Coronary artery (tissue), 2 donors: ENCODE measurements at regions not wholly inside any gene's neighbourhood (a gene's known extent, or its start where the extent isn't known, plus 50 kb on each side); places are given as distances from the start of the nearest gene placed in this dataset.

Experiments
- DNase-seq: peaks from one replicate; pipeline ENCODE4 v3.0.0-alpha.2; 2017; ENCODE audit warnings: low spot score
- H3K27ac ChIP-seq, 2 donors: fragments of 200-600 bp; sonication (generic); one replicate each; pipeline ENCODE4 v1.5.1; 2016 to 2019
- H3K4me3 ChIP-seq: fragments of 200-600 bp; sonication (generic); 2 replicates; pipeline ENCODE4 v1.5.1; 2016; ENCODE audit warnings: mild to moderate bottlenecking, moderate library complexity
- TF ChIP-seq, protein P1 (sequence below): fragments of 200-600 bp; sonication (generic); IDR thresholded peaks from one replicate; pipeline ENCODE4 v1.5.1; 2019; ENCODE audit warnings: antibody characterized with exemption

DNA sequence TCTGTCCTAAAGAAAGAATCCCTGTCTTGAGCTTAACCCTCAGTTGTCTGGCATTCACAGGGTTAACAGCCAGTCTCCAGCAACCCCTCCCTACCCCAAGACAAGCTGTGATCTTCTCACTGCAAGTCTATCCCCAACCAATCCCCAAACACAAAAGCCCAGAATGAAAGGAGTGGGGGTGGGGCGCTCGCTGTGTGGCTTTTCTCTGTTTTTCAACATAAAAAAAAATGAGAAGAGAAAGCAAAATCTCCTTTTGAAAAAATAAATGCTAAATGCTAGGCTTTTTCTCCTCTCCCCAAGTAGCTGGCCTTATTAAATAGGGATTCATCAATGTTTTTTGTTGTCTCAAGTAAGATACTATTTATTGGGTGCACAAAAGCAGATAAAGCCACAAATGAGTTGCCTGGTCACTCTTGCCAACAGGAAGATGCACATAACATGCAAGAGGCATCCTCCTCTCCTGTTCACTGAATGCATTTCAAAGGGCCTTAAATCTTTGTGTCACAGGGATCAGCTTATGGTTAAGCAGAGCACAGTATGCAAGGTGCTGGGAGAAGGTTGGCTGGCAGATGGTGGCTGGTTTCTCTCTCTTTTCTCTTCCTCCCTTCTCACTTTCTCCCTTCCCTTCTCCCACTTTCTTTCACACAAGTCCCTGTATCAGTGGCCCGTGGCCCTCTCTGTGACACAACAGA lies 225.6 kb downstream of the CMPK2 start:
- DNase-seq = no peak
- TF ChIP-seq, protein P1, sequence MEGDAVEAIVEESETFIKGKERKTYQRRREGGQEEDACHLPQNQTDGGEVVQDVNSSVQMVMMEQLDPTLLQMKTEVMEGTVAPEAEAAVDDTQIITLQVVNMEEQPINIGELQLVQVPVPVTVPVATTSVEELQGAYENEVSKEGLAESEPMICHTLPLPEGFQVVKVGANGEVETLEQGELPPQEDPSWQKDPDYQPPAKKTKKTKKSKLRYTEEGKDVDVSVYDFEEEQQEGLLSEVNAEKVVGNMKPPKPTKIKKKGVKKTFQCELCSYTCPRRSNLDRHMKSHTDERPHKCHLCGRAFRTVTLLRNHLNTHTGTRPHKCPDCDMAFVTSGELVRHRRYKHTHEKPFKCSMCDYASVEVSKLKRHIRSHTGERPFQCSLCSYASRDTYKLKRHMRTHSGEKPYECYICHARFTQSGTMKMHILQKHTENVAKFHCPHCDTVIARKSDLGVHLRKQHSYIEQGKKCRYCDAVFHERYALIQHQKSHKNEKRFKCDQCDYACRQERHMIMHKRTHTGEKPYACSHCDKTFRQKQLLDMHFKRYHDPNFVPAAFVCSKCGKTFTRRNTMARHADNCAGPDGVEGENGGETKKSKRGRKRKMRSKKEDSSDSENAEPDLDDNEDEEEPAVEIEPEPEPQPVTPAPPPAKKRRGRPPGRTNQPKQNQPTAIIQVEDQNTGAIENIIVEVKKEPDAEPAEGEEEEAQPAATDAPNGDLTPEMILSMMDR = no peak
- Histone ChIP-seq H3K27ac (no peak overlapping the region), H3K4me3 (no peak overlapping the region)

DNA sequence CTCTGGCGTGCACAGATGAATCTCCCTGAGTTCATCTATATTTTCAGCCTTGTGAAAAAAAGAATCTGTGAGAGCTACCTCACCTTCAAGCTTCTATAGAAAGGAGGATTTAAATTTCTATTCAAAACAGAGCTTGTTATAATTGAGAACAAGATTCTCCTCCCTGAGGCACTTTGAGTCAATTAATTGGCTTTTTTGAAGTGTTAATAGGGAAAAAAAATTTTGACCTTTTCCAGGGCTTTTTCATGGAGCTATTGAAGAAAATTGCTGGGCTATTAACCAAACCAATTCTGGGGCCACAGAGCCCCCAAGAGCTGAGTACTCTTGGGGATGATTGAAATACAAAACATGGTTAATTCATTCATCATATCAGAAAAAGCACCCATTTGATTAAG lies 225.1 kb downstream of the CMPK2 start:
- no peak for DNase-seq
- Histone ChIP-seq H3K27ac (no peak overlapping the region), H3K4me3 (no peak overlapping the region)
- TF ChIP-seq, protein P1 = no peak

DNA sequence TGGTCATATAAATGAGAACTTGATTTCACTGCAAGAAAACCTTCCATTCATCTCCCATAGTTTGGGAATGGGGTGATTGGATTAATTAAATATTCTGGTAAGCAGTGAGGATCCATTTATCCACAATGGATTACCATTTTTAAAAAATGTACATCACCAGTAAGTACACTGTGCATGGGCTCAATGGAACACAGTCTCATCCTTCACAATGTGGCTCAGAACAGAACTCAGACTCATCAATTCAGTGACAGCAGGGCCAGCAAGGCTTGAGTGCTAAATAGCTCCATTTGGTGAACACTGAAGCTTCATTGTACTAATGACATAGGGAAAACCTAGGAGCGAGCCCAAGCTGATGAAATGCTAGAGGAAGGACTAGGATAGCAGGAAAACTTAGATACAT lies 223.8 kb downstream of the CMPK2 start:
- no peak overlapping the region for H3K27ac ChIP-seq
- no peak for DNase-seq
- no peak overlapping the region for H3K4me3 ChIP-seq
- TF ChIP-seq, protein P1 = no peak

DNA sequence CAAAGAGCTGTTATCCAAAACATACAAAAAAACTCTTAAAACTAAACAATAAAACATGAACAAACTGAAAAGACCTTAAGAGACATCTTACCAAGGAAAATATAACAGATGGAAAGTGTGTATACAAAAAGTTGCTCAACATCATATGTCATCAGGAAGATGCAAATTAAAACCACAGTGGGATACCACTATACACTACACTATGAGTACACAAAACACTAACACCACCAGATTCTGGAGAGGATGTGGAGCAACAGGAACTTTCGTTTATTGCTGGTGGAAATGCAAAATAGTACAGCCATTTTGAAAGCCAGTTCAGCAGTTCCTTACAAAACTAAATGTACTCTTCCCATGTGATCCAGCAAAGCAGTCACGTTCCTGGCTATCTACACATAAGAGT lies 221.4 kb downstream of the CMPK2 start:
- DNase-seq = no peak
- Histone ChIP-seq H3K27ac (no peak overlapping the region), H3K4me3 (no peak overlapping the region)
- TF ChIP-seq, protein P1 = no peak

DNA sequence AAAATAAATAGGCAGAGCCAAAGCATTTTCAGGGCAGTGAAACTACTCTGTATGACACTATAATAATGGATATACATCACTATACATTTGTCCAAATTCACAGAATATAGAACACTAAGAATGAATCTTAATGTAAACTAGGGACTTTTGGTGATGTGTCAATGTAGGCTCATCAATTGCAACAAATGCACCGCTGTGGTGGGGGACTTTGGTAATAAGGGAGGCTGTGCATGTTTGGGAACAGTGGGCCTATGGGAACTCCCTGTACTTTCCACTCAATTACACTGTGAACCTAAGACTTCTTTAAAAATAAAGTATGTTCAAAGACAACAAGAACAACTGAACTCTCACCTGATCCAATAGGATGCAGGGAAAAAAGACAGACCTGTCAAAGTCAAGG lies 220.7 kb downstream of the CMPK2 start:
- no peak for DNase-seq
- Histone ChIP-seq H3K27ac (no peak overlapping the region), H3K4me3 (no peak overlapping the region)
- TF ChIP-seq, protein P1 = no peak

DNA sequence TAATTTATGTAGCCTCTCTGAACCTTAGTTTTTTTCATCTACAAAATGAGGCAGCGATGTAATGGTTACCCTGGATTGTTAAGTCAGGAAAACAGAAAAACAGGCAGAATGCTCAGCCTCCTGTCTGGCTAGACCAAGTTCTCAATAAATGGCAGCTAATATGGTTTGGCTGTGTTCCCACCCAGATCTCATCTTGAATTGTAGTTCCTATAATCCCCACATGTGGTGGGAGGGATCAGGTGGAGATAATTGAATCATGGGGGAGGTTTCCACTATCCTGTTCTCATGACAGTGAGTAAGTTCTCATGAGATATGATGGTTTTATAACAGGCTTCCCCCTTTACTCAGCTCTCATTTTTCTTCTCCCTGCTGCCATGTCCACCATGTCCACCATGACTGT lies 220.0 kb downstream of the CMPK2 start:
- TF ChIP-seq, protein P1 = no peak
- no peak for DNase-seq
- Histone ChIP-seq H3K27ac (no peak overlapping the region), H3K4me3 (no peak overlapping the region)

GRCh38 chr2:6647046-6647445 lies 218.7 kb downstream of the CMPK2 start:
- TF ChIP-seq, protein P1 = no peak
- Histone ChIP-seq H3K4me3 (no peak overlapping the region), H3K27ac (no peak overlapping the region)
- no peak for DNase-seq
